Prostate gland (tissue), 2 donors: ENCODE measurements at regions not wholly inside any gene's neighbourhood (a gene's known extent, or its start where the extent isn't known, plus 50 kb on each side); places are given as distances from the start of the nearest gene placed in this dataset.

ENCODE experiments used
- CTCF ChIP-seq, 4 experiments: fragments of 200-600 bp in 2 of 4; fragments of 450-650 bp in 2 of 4; sonication (generic) in 2 of 4; IDR thresholded peaks; 1 replicate in 3 of 4; 2 replicates in 1 of 4; pipeline ENCODE4 v1.5.1; 2016 to 2019; ENCODE audit warnings: antibody characterized with exemption in 4 of 4, mild to moderate bottlenecking in 2 of 4, moderate library complexity in 2 of 4
- POLR2A ChIP-seq: fragments of 450-650 bp; IDR thresholded peaks from one replicate; pipeline ENCODE4 v1.6.1; 2016; ENCODE audit warnings: antibody characterized with exemption, mild to moderate bottlenecking

GRCh38 chr13:44267980-44268379, 105.6 kb upstream of the SERP2 start:
- TF ChIP-seq CTCF (IDR thresholded peaks at IDR 0.05) = no peak
- no peak for TF ChIP-seq POLR2A
